GM12878 (cell line): ENCODE measurements at regions not wholly inside any gene's neighbourhood (a gene's known extent, or its start where the extent isn't known, plus 50 kb on each side); places are given as distances from the start of the nearest gene placed in this dataset.

Source experiments
- ATAC-seq: fragments of 200-7000 bp; cut with Tn5 transposase; 3 replicates; pipeline ENCODE4 v1.9.1; 2020; ENCODE audit warnings: mild to moderate bottlenecking, moderate library complexity
- BruUV-seq: library from RNA; stranded (reverse); fragments of 400-500 nt; replicated peaks from 2 replicates; lab custom pipeline; 2021; lab: Mats Ljungman, UMichigan
- CTCF ChIA-PET: fragments of 300-600 bp; sonication (Branson Sonifier 250); formaldehyde crosslinking; extraction: SDS; loops from one replicate; lab custom pipeline; 2021; ENCODE audit warnings: inconsistent platforms; lab: Yijun Ruan, JAX
- POLR2A ChIA-PET: fragments of 350-600 bp; formaldehyde crosslinking; extraction: SDS; loops from one replicate; lab custom pipeline; 2021; ENCODE audit warnings: inconsistent platforms; lab: Charles Lee
- RAD21 ChIA-PET: fragments of 300-600 bp; sonication (Branson Sonifier 250); formaldehyde crosslinking; loops from one replicate; lab custom pipeline; 2023; ENCODE audit warnings: antibody characterized with exemption; ENCODE audit not compliant: unreplicated experiment; lab: Charles Lee
- SMC1A ChIA-PET: fragments of 300-600 bp; sonication (Branson Sonifier 250); formaldehyde crosslinking; loops from one replicate; lab custom pipeline; 2023; ENCODE audit not compliant: unreplicated experiment, uncharacterized antibody; lab: Charles Lee
- DNase-seq: peaks from one replicate; pipeline ENCODE4 v3.0.0-alpha.2; 2011; ENCODE audit warnings: low read depth, low spot score
- FAIRE-seq: peaks from 3 replicates; lab custom pipeline; 2011; peaks lifted over from hg19 to GRCh38; lab: Jason Lieb, UNC
- H2AFZ ChIP-seq: 2 replicates; pipeline ENCODE4 v1.6.0; 2011; ENCODE audit warnings: low read depth, low read length, control low read depth; ENCODE audit not compliant: control insufficient read depth
- H3K27ac ChIP-seq: 2 replicates; pipeline ENCODE4 v1.5.1; 2011; ENCODE audit warnings: control low read depth; ENCODE audit not compliant: control insufficient read depth, insufficient read depth
- H3K27me3 ChIP-seq, 2 experiments: replicated peaks in 1 of 2; 2 replicates each; pipeline versions ENCODE4 v1.6.0 to v1.6.1; 2011; ENCODE audit warnings: low read length in 1 of 2; ENCODE audit not compliant: control insufficient read depth in 2 of 2, insufficient read depth in 2 of 2
- H3K36me3 ChIP-seq, 2 experiments: 2 replicates each; pipeline ENCODE4 v1.5.1; 2011; ENCODE audit warnings: low read length in 1 of 2; ENCODE audit not compliant: control insufficient read depth in 2 of 2, insufficient read depth in 2 of 2
- H3K4me1 ChIP-seq: 2 replicates; pipeline ENCODE4 v1.6.1; 2011; ENCODE audit warnings: mild to moderate bottlenecking, low read length, moderate library complexity, mixed read lengths; ENCODE audit not compliant: control insufficient read depth, insufficient read depth
- H3K4me2 ChIP-seq: 2 replicates; pipeline ENCODE4 v1.6.0; 2011; ENCODE audit warnings: control low read depth; ENCODE audit not compliant: control insufficient read depth, insufficient read depth
- H3K4me3 ChIP-seq: fragments of 200-600 bp; sonication (generic); 2 replicates; pipeline ENCODE4 v1.5.1; 2016
- H3K79me2 ChIP-seq: 2 replicates; pipeline ENCODE4 v1.6.0; 2011; ENCODE audit warnings: low read length; ENCODE audit not compliant: control insufficient read depth, insufficient read depth
- H3K9ac ChIP-seq: 2 replicates; pipeline ENCODE4 v1.8.0; 2011; ENCODE audit warnings: low read length, control low read depth, mixed read lengths; ENCODE audit not compliant: control insufficient read depth, insufficient read depth
- H3K9me3 ChIP-seq: replicated peaks from 3 replicates; pipeline ENCODE4 v1.5.1; 2011; ENCODE audit warnings: mild to moderate bottlenecking, low read length; ENCODE audit not compliant: control insufficient read depth, insufficient read depth
- H4K20me1 ChIP-seq: 2 replicates; pipeline ENCODE4 v1.6.0; 2011; ENCODE audit not compliant: control insufficient read depth, insufficient read depth
- CBFB ChIP-seq: IDR thresholded peaks from 2 replicates; pipeline ENCODE4 v1.6.1; 2016; ENCODE audit warnings: antibody characterized with exemption, low read depth
- CHD1 ChIP-seq: IDR thresholded peaks from 2 replicates; pipeline ENCODE4 v1.6.1; 2012; ENCODE audit warnings: low read depth, low read length, improper control_type of control experiment
- CREB1 ChIP-seq: IDR thresholded peaks from 2 replicates; pipeline ENCODE4 v1.6.1; 2012; ENCODE audit warnings: low read depth, mild to moderate bottlenecking, inconsistent platforms
- EP300 ChIP-seq, 2 experiments: fragments of 150-350 bp in 1 of 2; IDR thresholded peaks; 2 replicates each; pipeline ENCODE4 v1.6.1; 2011 to 2012; ENCODE audit warnings: low read depth in 2 of 2, low read length in 2 of 2, borderline replicate concordance in 1 of 2, improper control_type of control experiment in 1 of 2, inconsistent platforms in 1 of 2; ENCODE audit not compliant: control insufficient read depth in 1 of 2
- HCFC1 ChIP-seq: fragments of 150-350 bp; IDR thresholded peaks from 2 replicates; pipeline ENCODE4 v1.6.1; 2014; ENCODE audit warnings: low read length
- JUND ChIP-seq: IDR thresholded peaks from 2 replicates; pipeline ENCODE4 v1.6.1; 2012; ENCODE audit warnings: low read depth, mild to moderate bottlenecking, low read length, improper control_type of control experiment, moderate library complexity
- NFIC ChIP-seq: IDR thresholded peaks from 2 replicates; pipeline ENCODE4 v1.6.1; 2012; ENCODE audit warnings: low read depth, mild to moderate bottlenecking, inconsistent platforms, low read length, moderate library complexity
- NR2C2 ChIP-seq: IDR thresholded peaks from 2 replicates; pipeline ENCODE4 v1.6.1; 2011; ENCODE audit warnings: borderline replicate concordance, low read depth; ENCODE audit not compliant: control insufficient read depth, insufficient read length
- PAX8 ChIP-seq: fragments of 450-650 bp; IDR thresholded peaks from 2 replicates; pipeline ENCODE4 v1.6.1; 2017; ENCODE audit warnings: mild to moderate bottlenecking, moderate library complexity
- RAD51 ChIP-seq: fragments of 450-650 bp; IDR thresholded peaks from 2 replicates; pipeline ENCODE4 v1.6.1; 2016; ENCODE audit warnings: moderate library complexity, mild to moderate bottlenecking, inconsistent platforms
- RB1 ChIP-seq: fragments of 450-650 bp; formaldehyde crosslinking; IDR thresholded peaks from 2 replicates; pipeline ENCODE4 v1.6.1; 2017; ENCODE audit warnings: mild to moderate bottlenecking, borderline replicate concordance
- ZNF207 ChIP-seq: fragments of 450-650 bp; IDR thresholded peaks from 2 replicates; pipeline ENCODE4 v1.6.1; 2014; ENCODE audit warnings: antibody characterized with exemption, mild to moderate bottlenecking, borderline replicate concordance
- WGBS: methylation state at CpG from one replicate; pipeline ENCODE4 v1.1.6; 2016; ENCODE audit warnings: low lambda C conversion rate; ENCODE audit not compliant: insufficient replicate concordance, insufficient coverage; ENCODE audit errors: missing lambda C conversion rate; 5-methylcytosine and 5-hydroxymethylcytosine counted together
- in situ Hi-C: fragments of 300-500 bp; cut with MboI; formaldehyde crosslinking; loops from 9 replicates; pipeline ENCODE4 v1.14.3; 2018; ENCODE audit warnings: mixed read lengths
- intact Hi-C: fragments of 100-400 bp; cut with micrococcal nuclease; formaldehyde crosslinking; loops from one replicate; pipeline ENCODE4 v1.14.2; 2022; ENCODE audit not compliant: unreplicated experiment
- TF ChIP-seq, protein P1 (sequence below): fragments of 450-650 bp; IDR thresholded peaks from 2 replicates; pipeline ENCODE4 v1.6.1; 2017; ENCODE audit warnings: mild to moderate bottlenecking, moderate library complexity
- TF ChIP-seq, protein P2 (sequence below): fragments of 450-650 bp; IDR thresholded peaks from 2 replicates; pipeline ENCODE4 v1.6.1; 2017; ENCODE audit warnings: mild to moderate bottlenecking, moderate library complexity
- TF ChIP-seq, protein P3 (sequence below): IDR thresholded peaks from 2 replicates; pipeline ENCODE4 v1.6.1; 2011; ENCODE audit warnings: borderline replicate concordance, low read depth, mild to moderate bottlenecking, moderate library complexity, low read length; ENCODE audit not compliant: insufficient read depth, poor library complexity, severe bottlenecking

DNA sequence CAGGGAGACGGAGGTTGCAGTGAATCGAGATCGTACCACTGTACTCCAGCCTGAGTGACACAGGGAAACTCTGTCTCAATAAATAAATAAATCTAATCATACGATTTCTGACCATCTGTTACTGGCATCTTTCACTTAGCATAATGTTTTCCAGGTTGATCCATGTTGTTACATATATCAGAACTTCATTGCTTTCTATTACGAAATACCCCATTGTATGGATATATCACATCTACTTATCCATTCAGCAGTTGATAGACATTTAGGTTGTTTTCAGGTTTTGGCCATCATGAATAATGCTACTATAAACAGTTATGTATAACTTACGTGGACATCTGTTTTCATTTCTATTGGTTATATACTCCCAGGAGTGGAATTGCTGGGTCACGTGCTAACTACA is 303.9 kb downstream of the PAX3 start:
- H3K4me1 ChIP-seq: no peaks in the 10 kb centered on the region
- no peak for FAIRE-seq
- ChIA-PET RAD21 (no interaction called here), CTCF (no interaction called here), SMC1A (no interaction called here), POLR2A (no interaction called here)
- ATAC-seq: no peak
- H3K79me2 ChIP-seq: no peaks in the 10 kb centered on the region
- no peaks in the 10 kb centered on the region for H3K36me3 ChIP-seq
- DNase-seq: no peak
- TF ChIP-seq PAX8: no peak
- no peak for TF ChIP-seq RAD51
- TF ChIP-seq, protein P1, sequence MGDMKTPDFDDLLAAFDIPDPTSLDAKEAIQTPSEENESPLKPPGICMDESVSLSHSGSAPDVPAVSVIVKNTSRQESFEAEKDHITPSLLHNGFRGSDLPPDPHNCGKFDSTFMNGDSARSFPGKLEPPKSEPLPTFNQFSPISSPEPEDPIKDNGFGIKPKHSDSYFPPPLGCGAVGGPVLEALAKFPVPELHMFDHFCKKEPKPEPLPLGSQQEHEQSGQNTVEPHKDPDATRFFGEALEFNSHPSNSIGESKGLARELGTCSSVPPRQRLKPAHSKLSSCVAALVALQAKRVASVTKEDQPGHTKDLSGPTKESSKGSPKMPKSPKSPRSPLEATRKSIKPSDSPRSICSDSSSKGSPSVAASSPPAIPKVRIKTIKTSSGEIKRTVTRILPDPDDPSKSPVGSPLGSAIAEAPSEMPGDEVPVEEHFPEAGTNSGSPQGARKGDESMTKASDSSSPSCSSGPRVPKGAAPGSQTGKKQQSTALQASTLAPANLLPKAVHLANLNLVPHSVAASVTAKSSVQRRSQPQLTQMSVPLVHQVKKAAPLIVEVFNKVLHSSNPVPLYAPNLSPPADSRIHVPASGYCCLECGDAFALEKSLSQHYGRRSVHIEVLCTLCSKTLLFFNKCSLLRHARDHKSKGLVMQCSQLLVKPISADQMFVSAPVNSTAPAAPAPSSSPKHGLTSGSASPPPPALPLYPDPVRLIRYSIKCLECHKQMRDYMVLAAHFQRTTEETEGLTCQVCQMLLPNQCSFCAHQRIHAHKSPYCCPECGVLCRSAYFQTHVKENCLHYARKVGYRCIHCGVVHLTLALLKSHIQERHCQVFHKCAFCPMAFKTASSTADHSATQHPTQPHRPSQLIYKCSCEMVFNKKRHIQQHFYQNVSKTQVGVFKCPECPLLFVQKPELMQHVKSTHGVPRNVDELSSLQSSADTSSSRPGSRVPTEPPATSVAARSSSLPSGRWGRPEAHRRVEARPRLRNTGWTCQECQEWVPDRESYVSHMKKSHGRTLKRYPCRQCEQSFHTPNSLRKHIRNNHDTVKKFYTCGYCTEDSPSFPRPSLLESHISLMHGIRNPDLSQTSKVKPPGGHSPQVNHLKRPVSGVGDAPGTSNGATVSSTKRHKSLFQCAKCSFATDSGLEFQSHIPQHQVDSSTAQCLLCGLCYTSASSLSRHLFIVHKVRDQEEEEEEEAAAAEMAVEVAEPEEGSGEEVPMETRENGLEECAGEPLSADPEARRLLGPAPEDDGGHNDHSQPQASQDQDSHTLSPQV: no peak
- no peak for TF ChIP-seq NR2C2
- no peak for TF ChIP-seq CHD1
- TF ChIP-seq CREB1: no peak
- TF ChIP-seq, protein P2, sequence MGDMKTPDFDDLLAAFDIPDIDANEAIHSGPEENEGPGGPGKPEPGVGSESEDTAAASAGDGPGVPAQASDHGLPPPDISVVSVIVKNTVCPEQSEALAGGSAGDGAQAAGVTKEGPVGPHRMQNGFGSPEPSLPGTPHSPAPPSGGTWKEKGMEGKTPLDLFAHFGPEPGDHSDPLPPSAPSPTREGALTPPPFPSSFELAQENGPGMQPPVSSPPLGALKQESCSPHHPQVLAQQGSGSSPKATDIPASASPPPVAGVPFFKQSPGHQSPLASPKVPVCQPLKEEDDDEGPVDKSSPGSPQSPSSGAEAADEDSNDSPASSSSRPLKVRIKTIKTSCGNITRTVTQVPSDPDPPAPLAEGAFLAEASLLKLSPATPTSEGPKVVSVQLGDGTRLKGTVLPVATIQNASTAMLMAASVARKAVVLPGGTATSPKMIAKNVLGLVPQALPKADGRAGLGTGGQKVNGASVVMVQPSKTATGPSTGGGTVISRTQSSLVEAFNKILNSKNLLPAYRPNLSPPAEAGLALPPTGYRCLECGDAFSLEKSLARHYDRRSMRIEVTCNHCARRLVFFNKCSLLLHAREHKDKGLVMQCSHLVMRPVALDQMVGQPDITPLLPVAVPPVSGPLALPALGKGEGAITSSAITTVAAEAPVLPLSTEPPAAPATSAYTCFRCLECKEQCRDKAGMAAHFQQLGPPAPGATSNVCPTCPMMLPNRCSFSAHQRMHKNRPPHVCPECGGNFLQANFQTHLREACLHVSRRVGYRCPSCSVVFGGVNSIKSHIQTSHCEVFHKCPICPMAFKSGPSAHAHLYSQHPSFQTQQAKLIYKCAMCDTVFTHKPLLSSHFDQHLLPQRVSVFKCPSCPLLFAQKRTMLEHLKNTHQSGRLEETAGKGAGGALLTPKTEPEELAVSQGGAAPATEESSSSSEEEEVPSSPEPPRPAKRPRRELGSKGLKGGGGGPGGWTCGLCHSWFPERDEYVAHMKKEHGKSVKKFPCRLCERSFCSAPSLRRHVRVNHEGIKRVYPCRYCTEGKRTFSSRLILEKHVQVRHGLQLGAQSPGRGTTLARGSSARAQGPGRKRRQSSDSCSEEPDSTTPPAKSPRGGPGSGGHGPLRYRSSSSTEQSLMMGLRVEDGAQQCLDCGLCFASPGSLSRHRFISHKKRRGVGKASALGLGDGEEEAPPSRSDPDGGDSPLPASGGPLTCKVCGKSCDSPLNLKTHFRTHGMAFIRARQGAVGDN: no peak
- TF ChIP-seq CBFB: no peak
- no peak for TF ChIP-seq EP300 (IDR thresholded peaks at IDR 0.05; ENCODE audit: borderline replicate concordance in 1 of 2, control insufficient read depth in 1 of 2, low read depth in 2 of 2, low read length in 2 of 2)
- no peak for TF ChIP-seq RB1
- TF ChIP-seq, protein P3, sequence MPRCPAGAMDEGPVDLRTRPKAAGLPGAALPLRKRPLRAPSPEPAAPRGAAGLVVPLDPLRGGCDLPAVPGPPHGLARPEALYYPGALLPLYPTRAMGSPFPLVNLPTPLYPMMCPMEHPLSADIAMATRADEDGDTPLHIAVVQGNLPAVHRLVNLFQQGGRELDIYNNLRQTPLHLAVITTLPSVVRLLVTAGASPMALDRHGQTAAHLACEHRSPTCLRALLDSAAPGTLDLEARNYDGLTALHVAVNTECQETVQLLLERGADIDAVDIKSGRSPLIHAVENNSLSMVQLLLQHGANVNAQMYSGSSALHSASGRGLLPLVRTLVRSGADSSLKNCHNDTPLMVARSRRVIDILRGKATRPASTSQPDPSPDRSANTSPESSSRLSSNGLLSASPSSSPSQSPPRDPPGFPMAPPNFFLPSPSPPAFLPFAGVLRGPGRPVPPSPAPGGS: no peak
- no peak for TF ChIP-seq HCFC1
- TF ChIP-seq NFIC: no peak
- no peak for TF ChIP-seq JUND
- TF ChIP-seq ZNF207: no peak
- H4K20me1 ChIP-seq: no peaks in the 10 kb centered on the region
- intact Hi-C loops: no loop called here
- H3K9me3 ChIP-seq: no peaks in the 10 kb centered on the region
- in situ Hi-C loops: no loop called here
- H2AFZ ChIP-seq: no peak overlapping the region
- H3K4me2 ChIP-seq: no peak overlapping the region
- H3K27me3 ChIP-seq: no peaks in the 10 kb centered on the region
- H3K9ac ChIP-seq: no peak overlapping the region
- 46% methylated on average over 7 of the region's 7 CpGs for WGBS
- H3K27ac ChIP-seq: no peak overlapping the region
- no peak overlapping the region for H3K4me3 ChIP-seq
- no TSS peak for BruUV-seq
